Kidney (tissue), 13 donors: ENCODE measurements at regions not wholly inside any gene's neighbourhood (a gene's known extent, or its start where the extent isn't known, plus 50 kb on each side); places are given as distances from the start of the nearest gene placed in this dataset.

Experiments
- DNase-seq, 5 donors: peaks; one replicate each; pipeline ENCODE4 v3.0.0-alpha.2; 2013 to 2020
- FAIRE-seq: peaks from 2 replicates; lab custom pipeline; 2012; peaks lifted over from hg19 to GRCh38; lab: Jason Lieb, UNC
- H3K27ac ChIP-seq, 2 donors: one replicate each; pipeline ENCODE4 v1.7.0; 2013; ENCODE audit warnings: low read depth in 2 of 2, low read length in 2 of 2, inconsistent platforms in 1 of 2
- H3K27me3 ChIP-seq: one replicate; pipeline ENCODE4 v1.7.1; 2013; ENCODE audit warnings: low read length, inconsistent platforms; ENCODE audit not compliant: control insufficient read depth, insufficient read depth
- H3K36me3 ChIP-seq, 3 donors: one replicate each; pipeline versions ENCODE4 v1.7.0 to v1.7.1; 2013; ENCODE audit warnings: low read length in 3 of 3, control low read depth in 1 of 3, inconsistent platforms in 1 of 3; ENCODE audit not compliant: insufficient read depth in 3 of 3, control insufficient read depth in 2 of 3
- H3K4me1 ChIP-seq, 3 donors: one replicate each; pipeline versions ENCODE4 v1.7.0 to v1.7.1; 2013; ENCODE audit warnings: low read length in 3 of 3, inconsistent platforms in 1 of 3, low read depth in 1 of 3; ENCODE audit not compliant: control insufficient read depth in 2 of 3, insufficient read depth in 2 of 3
- H3K4me3 ChIP-seq, 3 donors: one replicate each; pipeline versions ENCODE4 v1.7.0 to v1.8.1; 2013; ENCODE audit warnings: low read length in 3 of 3, control low read depth in 1 of 3, inconsistent platforms in 1 of 3
- H3K9ac ChIP-seq, 3 donors: one replicate each; pipeline versions ENCODE4 v1.7.0 to v1.7.1; 2013; ENCODE audit warnings: low read length in 3 of 3, control low read depth in 1 of 3, inconsistent platforms in 1 of 3
- H3K9me3 ChIP-seq, 3 donors: one replicate each; pipeline versions ENCODE4 v1.7.0 to v1.7.1; 2013; ENCODE audit warnings: low read length in 3 of 3, control low read depth in 1 of 3, inconsistent platforms in 1 of 3; ENCODE audit not compliant: control insufficient read depth in 2 of 3, insufficient read depth in 1 of 3
- CTCF ChIP-seq: IDR thresholded peaks from 3 replicates; pipeline ENCODE4 v1.5.1; 2012; ENCODE audit warnings: mild to moderate bottlenecking, moderate library complexity, borderline replicate concordance; ENCODE audit not compliant: insufficient read depth; ENCODE audit errors: extremely low read depth
- intact Hi-C: fragments of 100-400 bp; cut with DNase I; formaldehyde crosslinking; loops from one replicate; pipeline ENCODE4 v1.11.1; 2022
- donor health status: control.
- donor health status: control.
- donor health status: control.
- donor health status: control.
- donor health status: control.
- donor health status: DM: yes; HTN: yes; CAD: no.
- donor health status: Normal renal cell carcinoma (clear cell type).

GRCh38 chrX:63115196-63115595 is 235.9 kb downstream of the SPIN4 start:
- Histone ChIP-seq H3K27me3 (no peaks in the 10 kb centered on the region), H3K36me3 (no peaks in the 10 kb centered on the region), H3K27ac (no peak overlapping the region), H3K9me3 (no peaks in the 10 kb centered on the region), H3K4me3 (no peak overlapping the region), H3K9ac (no peak overlapping the region), H3K4me1 (no peaks in the 10 kb centered on the region)
- intact Hi-C loops = no loop called here
- FAIRE-seq = no peak
- TF ChIP-seq CTCF = no peak
- DNase-seq = no peak

- Histone ChIP-seq H3K27me3 (no peaks in the 10 kb centered on the region), H3K4me1 (no peaks in the 10 kb centered on the region), H3K27ac (no peak overlapping the region), H3K9ac (no peak overlapping the region), H3K36me3 (no peaks in the 10 kb centered on the region), H3K9me3 (no peaks in the 10 kb centered on the region), H3K4me3 (no peak overlapping the region)
- no peak for TF ChIP-seq CTCF
- no peak for FAIRE-seq
- no peak for DNase-seq
- intact Hi-C loops = no loop called here
Measured at GRCh38 chrX:63101879-63102620, 249.1 kb downstream of the SPIN4 start.

- no peaks in the 10 kb centered on the region for H3K27me3 ChIP-seq
- H3K27ac ChIP-seq = no peak overlapping the region
- no peak overlapping the region for H3K9ac ChIP-seq
- H3K9me3 ChIP-seq = no peaks in the 10 kb centered on the region
- intact Hi-C loops = no loop called here
- no peaks in the 10 kb centered on the region for H3K36me3 ChIP-seq
- no peaks in the 10 kb centered on the region for H3K4me1 ChIP-seq
- FAIRE-seq = no peak
- H3K4me3 ChIP-seq = no peak overlapping the region
- no peak for DNase-seq
- no peak for TF ChIP-seq CTCF
Measured at GRCh38 chrX:63058204-63058603, 292.9 kb downstream of the SPIN4 start.

- TF ChIP-seq CTCF = no peak
- H3K9me3 ChIP-seq = no peaks in the 10 kb centered on the region
- no peak overlapping the region for H3K27ac ChIP-seq
- no peaks in the 10 kb centered on the region for H3K4me1 ChIP-seq
- no peak for FAIRE-seq
- no peak overlapping the region for H3K9ac ChIP-seq
- H3K27me3 ChIP-seq = no peaks in the 10 kb centered on the region
- no peak for DNase-seq
- H3K36me3 ChIP-seq = no peaks in the 10 kb centered on the region
- intact Hi-C loops = no loop called here
- H3K4me3 ChIP-seq = no peak overlapping the region
Measured at GRCh38 chrX:63050225-63050624, 300.9 kb downstream of the SPIN4 start.
